SK-N-SH (cell line): ENCODE measurements at regions not wholly inside any gene's neighbourhood (a gene's known extent, or its start where the extent isn't known, plus 50 kb on each side); places are given as distances from the start of the nearest gene placed in this dataset.

ENCODE experiments used
- CTCF ChIA-PET: fragments of 300-600, 350-600 bp; formaldehyde crosslinking; extraction: SDS; loops from one replicate; lab custom pipeline; 2021; lab: Yijun Ruan, JAX
- POLR2A ChIA-PET: fragments of 350-600 bp; sonication (Branson Sonifier 250); formaldehyde crosslinking; extraction: SDS; loops from one replicate; lab custom pipeline; 2020; ENCODE audit warnings: antibody characterized with exemption, inconsistent platforms; lab: Yijun Ruan, JAX
- DNase-seq: peaks from one replicate; pipeline ENCODE4 v3.0.0; 2012
- H2AFZ ChIP-seq: fragments of 200-600 bp; sonication (generic); 2 replicates; pipeline ENCODE4 v1.8.1; 2016; ENCODE audit warnings: antibody characterized with exemption, mild to moderate bottlenecking, low read depth
- H3F3A ChIP-seq: fragments of 200-600 bp; sonication (generic); replicated peaks from 2 replicates; pipeline ENCODE3; 2016; ENCODE audit warnings: antibody characterized with exemption, mild to moderate bottlenecking; ENCODE audit not compliant: insufficient read depth
- H3K27ac ChIP-seq, 2 experiments: fragments of 200-500 bp in 1 of 2; fragments of 200-600 bp in 1 of 2; sonication (Bioruptor generic) in 1 of 2; sonication (generic), shearing (Covaris generic) in 1 of 2; 2 replicates each; pipeline versions ENCODE4 v1.5.1 to v1.6.1; 2014 to 2016; ENCODE audit warnings: low read depth in 2 of 2, inconsistent platforms in 1 of 2, low read length in 1 of 2, mild to moderate bottlenecking in 1 of 2, mixed read lengths in 1 of 2
- H3K27me3 ChIP-seq: fragments of 200-600 bp; sonication (generic), shearing (Covaris generic); 2 replicates; pipeline ENCODE4 v1.6.1; 2016; ENCODE audit warnings: mixed run types; ENCODE audit not compliant: insufficient read depth
- H3K36me3 ChIP-seq, 2 experiments: fragments of 200-500 bp in 1 of 2; fragments of 200-600 bp in 1 of 2; sonication (Bioruptor generic) in 1 of 2; sonication (generic) in 1 of 2; replicated peaks in 1 of 2; 2 replicates each; pipeline versions ENCODE3 to v1.5.1; 2014 to 2016; ENCODE audit warnings: low read length in 1 of 2, mild to moderate bottlenecking in 1 of 2; ENCODE audit not compliant: insufficient read depth in 2 of 2, control insufficient read depth in 1 of 2
- H3K4me1 ChIP-seq, 2 experiments: fragments of 200-500 bp in 1 of 2; fragments of 200-600 bp in 1 of 2; sonication (Bioruptor generic) in 1 of 2; sonication (generic), shearing (Covaris generic) in 1 of 2; 2 replicates each; pipeline versions ENCODE4 v1.5.1 to v1.6.1; 2014 to 2016; ENCODE audit warnings: low read depth in 1 of 2, low read length in 1 of 2, mixed run types in 1 of 2; ENCODE audit not compliant: insufficient read depth in 2 of 2, control insufficient read depth in 1 of 2
- H3K4me2 ChIP-seq: fragments of 200-600 bp; sonication (generic), shearing (Covaris generic); 2 replicates; pipeline ENCODE4 v1.6.1; 2017; ENCODE audit warnings: mixed run types
- H3K4me3 ChIP-seq, 2 experiments: fragments of 200-500 bp in 1 of 2; fragments of 200-600 bp in 1 of 2; sonication (Bioruptor generic) in 1 of 2; sonication (generic), shearing (Covaris generic) in 1 of 2; 2 replicates each; pipeline versions ENCODE4 v1.5.1 to v1.8.1; 2014 to 2016; ENCODE audit warnings: low read depth in 2 of 2, inconsistent platforms in 1 of 2, low read length in 1 of 2, mild to moderate bottlenecking in 1 of 2, mixed read lengths in 1 of 2, moderate library complexity in 1 of 2
- H3K79me2 ChIP-seq: fragments of 200-600 bp; sonication (generic); 2 replicates; pipeline ENCODE4 v1.8.1; 2017; ENCODE audit warnings: mild to moderate bottlenecking; ENCODE audit not compliant: insufficient read depth
- H3K9ac ChIP-seq: fragments of 200-600 bp; sonication (generic); 2 replicates; pipeline ENCODE4 v1.6.1; 2017; ENCODE audit warnings: mixed run types
- H3K9me2 ChIP-seq: fragments of 200-600 bp; sonication (generic); 2 replicates; pipeline ENCODE4 v1.6.1; 2017; ENCODE audit warnings: mixed run types
- H3K9me3 ChIP-seq: fragments of 200-600 bp; sonication (generic); 2 replicates; pipeline ENCODE4 v1.6.1; 2017; ENCODE audit warnings: mixed run types, mild to moderate bottlenecking, moderate library complexity
- H4K20me1 ChIP-seq: fragments of 200-600 bp; sonication (generic); 2 replicates; pipeline ENCODE4 v1.6.1; 2017; ENCODE audit warnings: mild to moderate bottlenecking, mixed run types; ENCODE audit not compliant: insufficient read depth
- CHD2 ChIP-seq: fragments of 150-350 bp; IDR thresholded peaks from 2 replicates; pipeline ENCODE4 v1.6.1; 2018; ENCODE audit warnings: low read length; ENCODE audit not compliant: partially characterized antibody
- ELF1 ChIP-seq: IDR thresholded peaks from 2 replicates; pipeline ENCODE4 v1.4.0; 2012
- FOSL2 ChIP-seq: IDR thresholded peaks from 2 replicates; pipeline ENCODE4 v1.4.0; 2012; ENCODE audit warnings: low read depth, mild to moderate bottlenecking, moderate library complexity, borderline replicate concordance
- GABPA ChIP-seq: IDR thresholded peaks from 2 replicates; pipeline ENCODE4 v1.4.0; 2012; ENCODE audit warnings: low read depth, mild to moderate bottlenecking
- JUND ChIP-seq: IDR thresholded peaks from 2 replicates; pipeline ENCODE4 v1.4.0; 2012
- MXI1 ChIP-seq: IDR thresholded peaks from 2 replicates; pipeline ENCODE4 v1.6.1; 2012; ENCODE audit warnings: mild to moderate bottlenecking, low read depth, low read length, improper control_type of control experiment
- NRF1 ChIP-seq: IDR thresholded peaks from 2 replicates; pipeline ENCODE4 v1.6.1; 2012; ENCODE audit warnings: low read depth, mild to moderate bottlenecking, low read length
- PBX3 ChIP-seq: IDR thresholded peaks from 2 replicates; pipeline ENCODE4; 2012
- POLR2AphosphoS5 ChIP-seq: IDR thresholded peaks from 2 replicates; pipeline ENCODE4 v1.6.1; 2012; ENCODE audit warnings: low read depth, low read length
- RAD21 ChIP-seq: IDR thresholded peaks from 2 replicates; pipeline ENCODE4 v1.6.1; 2012; ENCODE audit warnings: mild to moderate bottlenecking, low read length
- SIN3A ChIP-seq: IDR thresholded peaks from 2 replicates; pipeline ENCODE4 v1.6.1; 2012; ENCODE audit warnings: low read depth, mild to moderate bottlenecking, low read length, moderate library complexity, borderline replicate concordance
- TAF1 ChIP-seq: IDR thresholded peaks from 2 replicates; pipeline ENCODE4 v1.6.1; 2012; ENCODE audit warnings: low read depth, mild to moderate bottlenecking, low read length, moderate library complexity, borderline replicate concordance
- TCF12 ChIP-seq: IDR thresholded peaks from 2 replicates; pipeline ENCODE4 v1.4.0; 2012
- TEAD4 ChIP-seq: IDR thresholded peaks from 2 replicates; pipeline ENCODE4 v1.4.0; 2012; ENCODE audit warnings: mild to moderate bottlenecking, borderline replicate concordance; ENCODE audit not compliant: insufficient read depth
- WGBS: methylation state at CpG from one replicate; pipeline ENCODE4 v1.1.6; 2017; ENCODE audit warnings: low lambda C conversion rate; 5-methylcytosine and 5-hydroxymethylcytosine counted together
- TF ChIP-seq, protein P1 (sequence below): IDR thresholded peaks from 2 replicates; pipeline ENCODE4 v1.6.1; 2012; ENCODE audit warnings: mild to moderate bottlenecking, low read depth, low read length, moderate library complexity

GRCh38 chr6:165732696-165733488 lies 69.9 kb upstream of the PDE10A start:
- Histone ChIP-seq H3K9me3 (no peaks in the 10 kb centered on the region), H3K79me2 (no peaks in the 10 kb centered on the region), H3K27me3 (no peaks in the 10 kb centered on the region), H4K20me1 (no peaks in the 10 kb centered on the region), H3K27ac (no peak overlapping the region), H3K4me1 (no peaks in the 10 kb centered on the region), H3K9me2 (no peaks in the 10 kb centered on the region), H3K4me2 (no peak overlapping the region), H2AFZ (no peak overlapping the region), H3K4me3 (no peak overlapping the region), H3K9ac (no peak overlapping the region), H3K36me3 (no peaks in the 10 kb centered on the region), H3F3A (no peaks in the 10 kb centered on the region)
- POLR2A ChIA-PET: no interaction called here
- CTCF ChIA-PET: interaction anchor here (0.7 to 0.8 kb wide), 2 partner anchors 12 to 118 kb away, joined by 3 to 4 read pairs; no protein-coding TSS in a partner anchor
- no peak for DNase-seq
- TF ChIP-seq, protein P1, sequence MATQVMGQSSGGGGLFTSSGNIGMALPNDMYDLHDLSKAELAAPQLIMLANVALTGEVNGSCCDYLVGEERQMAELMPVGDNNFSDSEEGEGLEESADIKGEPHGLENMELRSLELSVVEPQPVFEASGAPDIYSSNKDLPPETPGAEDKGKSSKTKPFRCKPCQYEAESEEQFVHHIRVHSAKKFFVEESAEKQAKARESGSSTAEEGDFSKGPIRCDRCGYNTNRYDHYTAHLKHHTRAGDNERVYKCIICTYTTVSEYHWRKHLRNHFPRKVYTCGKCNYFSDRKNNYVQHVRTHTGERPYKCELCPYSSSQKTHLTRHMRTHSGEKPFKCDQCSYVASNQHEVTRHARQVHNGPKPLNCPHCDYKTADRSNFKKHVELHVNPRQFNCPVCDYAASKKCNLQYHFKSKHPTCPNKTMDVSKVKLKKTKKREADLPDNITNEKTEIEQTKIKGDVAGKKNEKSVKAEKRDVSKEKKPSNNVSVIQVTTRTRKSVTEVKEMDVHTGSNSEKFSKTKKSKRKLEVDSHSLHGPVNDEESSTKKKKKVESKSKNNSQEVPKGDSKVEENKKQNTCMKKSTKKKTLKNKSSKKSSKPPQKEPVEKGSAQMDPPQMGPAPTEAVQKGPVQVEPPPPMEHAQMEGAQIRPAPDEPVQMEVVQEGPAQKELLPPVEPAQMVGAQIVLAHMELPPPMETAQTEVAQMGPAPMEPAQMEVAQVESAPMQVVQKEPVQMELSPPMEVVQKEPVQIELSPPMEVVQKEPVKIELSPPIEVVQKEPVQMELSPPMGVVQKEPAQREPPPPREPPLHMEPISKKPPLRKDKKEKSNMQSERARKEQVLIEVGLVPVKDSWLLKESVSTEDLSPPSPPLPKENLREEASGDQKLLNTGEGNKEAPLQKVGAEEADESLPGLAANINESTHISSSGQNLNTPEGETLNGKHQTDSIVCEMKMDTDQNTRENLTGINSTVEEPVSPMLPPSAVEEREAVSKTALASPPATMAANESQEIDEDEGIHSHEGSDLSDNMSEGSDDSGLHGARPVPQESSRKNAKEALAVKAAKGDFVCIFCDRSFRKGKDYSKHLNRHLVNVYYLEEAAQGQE: no peak
- TF ChIP-seq POLR2AphosphoS5: no peak
- TF ChIP-seq SIN3A: no peak
- TF ChIP-seq TEAD4: no peak
- TF ChIP-seq RAD21: no peak
- no peak for TF ChIP-seq TCF12
- TF ChIP-seq FOSL2: no peak
- TF ChIP-seq JUND: no peak
- no peak for TF ChIP-seq PBX3
- no peak for TF ChIP-seq MXI1
- no peak for TF ChIP-seq NRF1
- TF ChIP-seq GABPA: no peak
- TF ChIP-seq TAF1: no peak
- TF ChIP-seq ELF1: no peak
- no peak for TF ChIP-seq CHD2
- WGBS: 78% methylated on average over 15 of the region's 15 CpGs
